Right ventricle myocardium superior (tissue), 1 donor: ENCODE measurements at regions not wholly inside any gene's neighbourhood (a gene's known extent, or its start where the extent isn't known, plus 50 kb on each side); places are given as distances from the start of the nearest gene placed in this dataset.
A peak's percentile ranks its signal among the peaks of the same experiment; 100 is the strongest.

ENCODE experiments used
- ATAC-seq: fragments of 200-7000 bp; cut with Tn5 transposase; one replicate; pipeline ENCODE4 v1.9.1; 2020; ENCODE audit warnings: mild to moderate bottlenecking; ENCODE audit not compliant: poor library complexity
- DNase-seq: peaks from one replicate; pipeline ENCODE4 v3.0.0-alpha.2; 2020
- intact Hi-C: fragments of 100-400 bp; cut with DNase I; formaldehyde crosslinking; loops from one replicate; pipeline ENCODE4 v1.11.2; 2022
- donor health status: DM: no; HTN: yes; CAD: no; lungs with severe emphysema.

- ATAC-seq (no peak), DNase-seq (no peak)
- intact Hi-C loops, result no loop called here
Measured at GRCh38 chr4:38268108-38268820, 308.1 kb downstream of the PTTG2 start.

DNA sequence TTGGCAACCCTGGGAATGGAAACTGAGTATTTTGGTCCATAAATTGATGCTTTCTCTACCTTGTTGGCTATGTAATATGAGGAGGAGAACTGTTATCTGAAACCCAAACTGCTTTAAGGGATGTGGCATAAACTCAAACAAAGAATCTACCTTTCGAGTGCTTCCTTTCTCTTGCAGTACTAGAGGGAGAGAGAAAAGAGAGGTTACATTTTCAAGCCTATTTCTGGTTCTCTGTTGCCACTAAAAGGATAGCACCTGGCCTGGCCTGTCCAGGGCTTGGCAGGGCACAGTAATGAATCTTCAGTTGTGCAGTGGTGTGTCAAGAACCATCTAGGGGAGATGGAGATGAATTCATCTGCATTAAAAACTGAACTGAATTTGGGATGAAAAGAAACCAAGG, 308.6 kb downstream of the PTTG2 start:
- intact Hi-C loops, result no loop called here

GRCh38 chr4:38273407-38273806, 313.2 kb downstream of the PTTG2 start:
- ATAC-seq (no peak), DNase-seq (no peak)
- intact Hi-C loops, result no loop called here

More for the DNA sequence above, 308.6 kb downstream of the PTTG2 start:
- no peak for DNase-seq
- no peak for ATAC-seq

- ATAC-seq, result no peak
- intact Hi-C loops, result no loop called here
- no peak for DNase-seq
Measured at GRCh38 chr4:38275331-38276100, 315.3 kb downstream of the PTTG2 start.

- ATAC-seq (no peak), DNase-seq (no peak)
- intact Hi-C loops, result no loop called here
Measured at GRCh38 chr4:38278255-38278654, 318.1 kb downstream of the PTTG2 start.

DNA sequence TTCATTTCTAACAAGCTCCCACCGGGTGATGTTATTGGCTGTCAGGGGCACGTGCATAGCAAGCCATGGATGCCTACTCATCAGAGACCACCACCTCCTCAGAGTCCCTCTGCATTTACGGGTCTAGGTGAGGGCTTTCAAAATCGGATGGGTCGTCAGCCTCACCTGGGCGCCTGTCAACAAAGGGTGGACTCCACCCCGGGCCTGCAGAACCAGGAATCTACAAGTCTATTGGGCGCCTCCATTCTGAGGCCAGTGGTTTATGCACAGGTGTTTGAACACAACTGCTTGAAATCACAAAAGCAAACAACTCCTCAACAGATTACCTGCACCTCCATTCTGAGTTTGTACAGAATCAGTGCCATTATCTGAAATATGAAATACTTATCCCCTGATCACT, 318.9 kb downstream of the PTTG2 start:
- no peak for ATAC-seq
- no peak for DNase-seq
- intact Hi-C loops, result no loop called here

GRCh38 chr4:38279650-38280322, 319.6 kb downstream of the PTTG2 start:
- DNase-seq (no peak), ATAC-seq (peak; percentile 43)
- intact Hi-C loops, result no loop called here

- intact Hi-C loops, result no loop called here
- ATAC-seq, result no peak
- no peak for DNase-seq
Measured at GRCh38 chr4:38280323-38280706, 320.1 kb downstream of the PTTG2 start.

DNA sequence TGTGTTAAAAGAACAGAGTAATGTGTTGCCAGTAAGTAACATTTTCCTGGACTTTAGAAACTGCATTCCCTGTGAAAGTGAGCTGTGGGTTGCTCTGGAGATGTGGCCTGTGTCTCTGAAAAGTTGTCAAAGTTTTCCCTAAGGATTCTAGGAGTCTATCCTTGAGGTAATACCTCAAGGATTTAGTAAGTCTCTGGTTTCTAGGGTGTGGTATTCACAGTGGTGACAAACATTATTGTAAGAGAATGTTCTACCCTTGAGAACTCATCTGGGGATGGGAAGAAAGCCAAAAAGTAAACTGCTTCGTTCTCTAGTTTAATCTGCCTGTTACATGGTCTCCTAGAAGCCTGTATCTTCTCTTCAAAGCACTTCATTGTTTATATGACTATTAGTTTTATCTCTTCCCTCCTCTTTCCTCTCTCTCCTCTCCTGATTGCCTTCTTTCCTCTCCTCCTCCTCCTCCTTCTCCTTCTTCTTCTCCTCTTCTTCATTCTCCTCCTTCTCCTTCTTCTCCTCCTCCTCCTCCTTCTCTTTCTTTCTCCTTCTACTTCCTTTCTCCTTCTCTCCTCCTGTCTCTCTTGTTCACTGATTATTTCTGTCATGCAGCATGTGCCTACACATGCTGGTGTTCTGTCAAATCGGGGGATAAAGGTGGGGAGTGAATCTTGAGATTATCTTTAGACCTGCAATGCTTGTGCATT, 321.3 kb downstream of the PTTG2 start:
- DNase-seq (no peak), ATAC-seq (peak; percentile 36)
- intact Hi-C loops, result no loop called here

DNA sequence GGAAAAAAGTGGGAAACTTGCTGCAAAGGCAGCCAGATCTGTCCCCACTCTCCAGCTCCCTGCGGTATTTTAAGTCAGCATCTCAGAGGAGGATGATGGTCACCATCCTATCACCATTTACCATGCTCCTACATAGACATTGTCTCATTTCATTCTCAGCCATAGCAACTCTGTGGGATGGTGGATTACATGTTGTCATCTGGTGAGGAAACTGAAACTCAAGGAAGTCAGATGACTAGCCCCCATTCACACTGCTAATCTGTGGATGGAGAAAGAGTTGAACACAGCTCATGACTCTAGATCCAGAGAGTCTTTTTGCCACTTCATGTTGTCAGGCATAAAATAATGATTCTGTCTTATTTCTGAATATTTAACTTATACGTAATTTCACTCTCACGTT, 323.5 kb downstream of the PTTG2 start:
- DNase-seq (no peak), ATAC-seq (no peak)
- intact Hi-C loops, result no loop called here

GRCh38 chr4:38284294-38285030, 324.3 kb downstream of the PTTG2 start:
- no peak for ATAC-seq
- no peak for DNase-seq
- intact Hi-C loops, result no loop called here

- DNase-seq (no peak), ATAC-seq (no peak)
- intact Hi-C loops, result no loop called here
Measured at GRCh38 chr4:38287101-38287851, 327.1 kb downstream of the PTTG2 start.

GRCh38 chr4:38289553-38289952, 329.4 kb downstream of the PTTG2 start:
- ATAC-seq (no peak), DNase-seq (no peak)
- intact Hi-C loops, result no loop called here

GRCh38 chr4:38290366-38290765, 330.2 kb downstream of the PTTG2 start:
- intact Hi-C loops, result no loop called here

GRCh38 chr4:38290914-38291313, 330.7 kb downstream of the PTTG2 start:
- intact Hi-C loops, result no loop called here
- no peak for DNase-seq
- no peak for ATAC-seq

More at GRCh38 chr4:38290366-38290765, 330.2 kb downstream of the PTTG2 start:
- DNase-seq (no peak), ATAC-seq (no peak)

- DNase-seq (no peak), ATAC-seq (no peak)
Measured at GRCh38 chr4:38292529-38292928, 332.3 kb downstream of the PTTG2 start.

GRCh38 chr4:38294238-38294637, 334.0 kb downstream of the PTTG2 start:
- intact Hi-C loops, result no loop called here
- ATAC-seq (no peak), DNase-seq (no peak)

More at GRCh38 chr4:38292529-38292928, 332.3 kb downstream of the PTTG2 start:
- intact Hi-C loops, result no loop called here

DNA sequence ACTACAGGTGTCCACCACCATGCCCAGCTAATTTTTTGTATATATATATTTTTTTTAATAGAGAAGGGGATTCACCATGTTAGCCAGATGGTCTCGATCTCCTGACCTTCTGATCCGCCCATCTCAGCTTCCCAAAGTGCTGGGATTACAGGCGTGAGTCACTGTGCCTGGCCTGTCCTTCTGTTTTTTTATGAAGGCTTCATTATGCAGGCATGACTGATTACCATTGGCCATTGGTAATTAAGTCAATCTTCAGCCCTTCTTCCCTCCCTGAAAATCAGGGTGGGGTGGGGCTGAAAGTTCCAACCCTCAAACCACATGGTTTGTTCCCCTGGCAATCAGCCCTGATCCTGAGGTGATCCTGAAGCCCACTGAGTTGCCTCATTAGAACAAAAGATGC, 336.9 kb downstream of the PTTG2 start:
- ATAC-seq (no peak), DNase-seq (no peak)
- intact Hi-C loops, result no loop called here
